GM19043 (cell line): ENCODE measurements at regions not wholly inside any gene's neighbourhood (a gene's known extent, or its start where the extent isn't known, plus 50 kb on each side); places are given as distances from the start of the nearest gene placed in this dataset.
"Not testable (repeated sequence)": the region's sequence is repeated elsewhere in the genome, so short reads cannot be mapped to it uniquely, and the experiment has no call there.

Experiments used
- ATAC-seq: cut with Tn5 transposase; IDR thresholded peaks from one replicate; pipeline ENCODE4 v1.9.1; 2021; ENCODE audit warnings: low read depth; ENCODE audit not compliant: unreplicated experiment

- ATAC-seq, result no peak
Measured at GRCh38 chr6:30832864-30833263, 51.5 kb upstream of the DDR1 start.

GRCh38 chr6:30830438-30830837, 53.9 kb upstream of the DDR1 start:
- no peak for ATAC-seq

GRCh38 chr6:30829639-30830255, 54.6 kb upstream of the DDR1 start:
- ATAC-seq, result no peak

- ATAC-seq, result no peak
Measured at GRCh38 chr6:30829033-30829432, 55.3 kb upstream of the DDR1 start.

- no peak for ATAC-seq
Measured at GRCh38 chr6:30828027-30828962, 56.0 kb upstream of the DDR1 start.

- no peak for ATAC-seq
Measured at GRCh38 chr6:30826961-30827342, 57.4 kb upstream of the DDR1 start.

- no peak for ATAC-seq
Measured at GRCh38 chr6:30824698-30825097, 59.6 kb upstream of the DDR1 start.

- ATAC-seq, result no peak
Measured at GRCh38 chr6:30823534-30823865, 60.8 kb upstream of the DDR1 start.

GRCh38 chr6:30821862-30822784, 62.2 kb upstream of the DDR1 start:
- no peak for ATAC-seq

GRCh38 chr6:30820193-30820592, 64.1 kb upstream of the DDR1 start:
- no peak for ATAC-seq

- ATAC-seq, result no peak
Measured at GRCh38 chr6:30819297-30819917, 64.9 kb upstream of the DDR1 start.

- no peak for ATAC-seq
Measured at GRCh38 chr6:30818391-30818841, 65.9 kb upstream of the DDR1 start.

GRCh38 chr6:30816791-30817739, 67.3 kb upstream of the DDR1 start:
- ATAC-seq, result no peak

GRCh38 chr6:30816296-30816695, 68.0 kb upstream of the DDR1 start:
- not testable (repeated sequence) for ATAC-seq

GRCh38 chr6:30815041-30815742, 69.1 kb upstream of the DDR1 start:
- not testable (repeated sequence) for ATAC-seq

GRCh38 chr6:30814146-30815040, 69.9 kb upstream of the DDR1 start:
- ATAC-seq, result no peak

- ATAC-seq, result no peak
Measured at GRCh38 chr6:30813631-30814145, 69.3 kb upstream of the IER3 start.
